ENCODE measurements at regions not wholly inside any gene's neighbourhood (a gene's known extent, or its start where the extent isn't known, plus 50 kb on each side); places are given as distances from the start of the nearest gene placed in this dataset.

GRCh38 chr2:154908327-154908726, 209.8 kb downstream of the KCNJ3 start:
- TF ChIP-seq CTCF (IDR thresholded peaks at IDR 0.05; ENCODE audit: insufficient read depth, low read length, poor library complexity, severe bottlenecking) = no peak
- Histone ChIP-seq H3K36me3 (ENCODE audit: control insufficient read depth, insufficient read depth, low read length) (no peaks in the 10 kb centered on the region), H3K4me3 (ENCODE audit: low read depth, low read length) (no peak overlapping the region), H3K27me3 (ENCODE audit: control insufficient read depth, insufficient read depth, low read length) (no peaks in the 10 kb centered on the region)
- DNase-seq (ENCODE audit: low read depth) = no peak
